ENCODE measurements at regions not wholly inside any gene's neighbourhood (a gene's known extent, or its start where the extent isn't known, plus 50 kb on each side); places are given as distances from the start of the nearest gene placed in this dataset.
"Not testable (repeated sequence)": the region's sequence is repeated elsewhere in the genome, so short reads cannot be mapped to it uniquely, and the experiment has no call there.

DNA sequence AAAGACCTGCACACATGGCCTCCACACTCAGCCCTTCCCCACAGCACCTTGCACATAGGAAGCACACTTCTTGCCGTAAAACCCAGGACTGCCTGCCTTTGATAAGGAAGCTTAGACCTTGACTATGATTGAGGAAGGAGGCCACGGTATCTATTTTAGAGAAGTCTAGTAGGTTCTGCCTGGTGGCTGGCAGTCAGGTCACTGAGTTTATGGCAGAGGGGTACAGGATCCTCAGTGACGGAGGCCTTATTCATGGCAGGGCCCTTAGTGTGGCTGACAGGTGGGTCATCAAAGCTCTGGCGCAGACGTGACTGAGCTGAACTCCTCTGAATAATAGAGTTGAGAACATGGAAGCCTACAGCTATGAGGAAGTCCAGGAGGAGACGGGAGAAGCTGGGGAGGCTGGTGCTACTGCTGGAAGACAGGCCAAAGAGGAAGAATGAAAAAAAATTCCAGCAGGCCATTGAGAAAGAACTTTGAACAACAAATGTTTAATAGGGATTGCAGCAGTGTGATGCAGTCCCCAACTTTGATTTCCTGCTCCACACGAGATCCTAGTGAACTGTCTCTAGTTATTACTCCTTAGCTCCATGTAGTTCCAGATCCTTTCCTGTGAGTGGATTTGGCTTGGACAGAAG, 142.8 kb downstream of the BCL2L11 start:
- not testable (repeated sequence) for H3K4me1 ChIP-seq (ENCODE audit: insufficient read depth, low read length); H3K36me3 ChIP-seq (ENCODE audit: insufficient read depth, low read length); H3K9ac ChIP-seq (ENCODE audit: low read depth, low read length); H3K9me3 ChIP-seq (ENCODE audit: control insufficient read depth, insufficient read depth, low read length)

DNA sequence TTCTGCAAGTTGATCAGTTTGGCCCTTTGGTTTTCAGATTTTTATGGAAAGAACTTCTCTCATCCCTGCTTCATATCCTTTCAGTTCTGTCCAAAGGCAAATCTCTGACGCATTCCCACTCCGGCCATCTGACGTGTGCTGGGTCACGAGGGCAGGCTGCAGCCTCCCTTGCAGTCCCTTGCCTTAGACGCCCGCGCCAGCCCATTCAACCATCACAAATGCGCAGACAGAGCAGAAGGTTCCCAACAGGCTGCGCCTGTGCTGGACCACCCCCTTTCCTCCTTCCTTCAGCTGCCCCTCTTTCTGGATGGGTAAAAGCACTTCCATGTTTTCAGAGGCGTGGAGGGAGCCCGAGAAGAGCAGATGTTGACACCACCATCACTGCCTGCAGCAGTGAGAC, 144.2 kb downstream of the BCL2L11 start:
- H3K36me3 ChIP-seq (ENCODE audit: insufficient read depth, low read length); H3K4me1 ChIP-seq (ENCODE audit: insufficient read depth, low read length); H3K9me3 ChIP-seq (ENCODE audit: control insufficient read depth, insufficient read depth, low read length); H3K9ac ChIP-seq (ENCODE audit: low read depth, low read length): not testable (repeated sequence)

DNA sequence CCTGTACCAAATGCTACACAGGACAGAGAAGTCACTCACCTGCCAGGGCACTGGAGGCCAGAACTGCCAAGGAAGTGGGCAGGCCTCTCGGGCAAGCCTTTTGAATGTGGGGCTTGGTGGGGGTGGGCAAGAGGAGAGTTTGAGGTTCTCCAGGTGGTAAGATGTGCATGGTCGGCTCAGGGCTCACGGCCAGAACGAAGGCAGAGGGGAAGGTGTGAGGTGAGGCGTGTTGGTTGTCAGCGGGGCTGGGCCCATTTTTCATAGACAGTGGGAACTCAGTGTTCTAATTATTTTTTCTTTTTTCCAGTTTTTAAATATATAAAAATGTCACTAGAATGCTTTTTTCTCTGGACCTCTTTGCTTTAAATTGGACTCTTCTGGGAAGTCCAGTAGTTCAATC, 145.8 kb downstream of the BCL2L11 start:
- not testable (repeated sequence) for H3K36me3 ChIP-seq (ENCODE audit: insufficient read depth, low read length); H3K4me1 ChIP-seq (ENCODE audit: insufficient read depth, low read length); H3K9ac ChIP-seq (ENCODE audit: low read depth, low read length); H3K9me3 ChIP-seq (ENCODE audit: control insufficient read depth, insufficient read depth, low read length)

DNA sequence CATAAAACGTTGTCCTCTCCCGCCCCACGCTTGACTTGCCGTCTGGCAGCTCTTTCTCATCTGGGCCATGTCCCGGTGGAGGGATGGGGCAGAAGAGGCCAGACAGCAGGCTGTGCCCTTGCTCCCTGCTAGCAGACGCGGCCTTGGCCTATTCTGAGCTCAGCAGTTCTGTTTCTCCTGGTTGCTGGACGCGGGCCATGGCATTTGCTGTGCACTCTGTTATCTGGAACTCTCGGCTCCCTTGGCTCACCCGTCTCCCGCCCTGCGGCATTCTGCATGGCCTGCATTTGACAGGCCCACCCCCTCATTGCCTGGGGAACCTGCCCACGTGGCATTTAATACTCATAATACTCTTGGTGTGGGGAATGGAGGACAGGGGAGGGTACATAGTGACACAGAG, 146.3 kb downstream of the BCL2L11 start:
- H3K36me3 ChIP-seq (ENCODE audit: insufficient read depth, low read length); H3K9ac ChIP-seq (ENCODE audit: low read depth, low read length); H3K9me3 ChIP-seq (ENCODE audit: control insufficient read depth, insufficient read depth, low read length); H3K4me1 ChIP-seq (ENCODE audit: insufficient read depth, low read length): not testable (repeated sequence)

DNA sequence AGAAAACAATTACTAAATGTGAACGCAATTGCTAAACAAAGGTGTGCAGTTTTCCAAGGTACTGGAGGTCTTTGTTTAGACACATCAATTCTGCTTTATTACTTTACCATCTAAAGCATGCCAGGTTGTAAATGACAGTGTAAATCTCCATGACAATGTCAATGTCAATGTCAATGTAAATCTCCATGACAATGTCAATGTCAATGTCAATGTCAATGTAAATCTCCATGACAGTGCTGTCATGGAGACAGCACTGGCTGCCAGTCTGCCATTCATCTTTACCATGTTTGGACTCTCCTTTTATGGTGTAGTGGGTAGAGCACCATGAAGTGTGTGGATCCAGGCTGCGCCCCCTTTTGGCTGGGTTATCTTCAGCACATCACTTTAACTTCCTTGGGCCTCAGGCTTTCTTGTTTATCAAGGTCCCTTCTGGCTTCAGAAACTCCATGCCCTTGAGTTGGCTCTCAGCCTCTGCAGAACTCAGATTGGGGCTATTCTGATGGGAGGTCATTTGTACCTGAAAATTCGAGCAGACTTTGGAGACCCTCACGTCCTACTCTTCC, 149.1 kb downstream of the BCL2L11 start:
- H3K9ac ChIP-seq (ENCODE audit: low read depth, low read length); H3K4me1 ChIP-seq (ENCODE audit: insufficient read depth, low read length); H3K9me3 ChIP-seq (ENCODE audit: control insufficient read depth, insufficient read depth, low read length); H3K36me3 ChIP-seq (ENCODE audit: insufficient read depth, low read length): not testable (repeated sequence)

DNA sequence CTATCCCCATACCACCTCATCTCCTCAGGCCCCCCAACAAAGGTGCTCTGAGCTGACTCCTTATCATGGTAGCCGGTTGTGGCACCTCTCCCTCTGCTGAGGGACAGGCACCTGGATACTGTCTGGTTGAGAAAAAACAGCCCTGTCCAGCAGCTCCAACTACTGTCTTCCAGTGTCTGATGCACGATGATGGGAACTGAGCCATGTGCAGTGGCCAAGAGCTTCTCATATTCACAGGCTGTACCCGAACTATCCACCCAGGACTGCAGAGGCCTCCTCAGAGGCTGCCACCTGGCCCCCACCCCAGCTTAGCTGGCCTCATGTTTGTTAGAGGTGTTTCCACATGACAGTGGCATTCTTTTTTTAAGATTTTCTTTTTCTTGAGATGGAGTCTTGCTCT, 149.9 kb downstream of the BCL2L11 start:
- not testable (repeated sequence) for H3K9me3 ChIP-seq (ENCODE audit: control insufficient read depth, insufficient read depth, low read length); H3K4me1 ChIP-seq (ENCODE audit: insufficient read depth, low read length); H3K9ac ChIP-seq (ENCODE audit: low read depth, low read length); H3K36me3 ChIP-seq (ENCODE audit: insufficient read depth, low read length)

DNA sequence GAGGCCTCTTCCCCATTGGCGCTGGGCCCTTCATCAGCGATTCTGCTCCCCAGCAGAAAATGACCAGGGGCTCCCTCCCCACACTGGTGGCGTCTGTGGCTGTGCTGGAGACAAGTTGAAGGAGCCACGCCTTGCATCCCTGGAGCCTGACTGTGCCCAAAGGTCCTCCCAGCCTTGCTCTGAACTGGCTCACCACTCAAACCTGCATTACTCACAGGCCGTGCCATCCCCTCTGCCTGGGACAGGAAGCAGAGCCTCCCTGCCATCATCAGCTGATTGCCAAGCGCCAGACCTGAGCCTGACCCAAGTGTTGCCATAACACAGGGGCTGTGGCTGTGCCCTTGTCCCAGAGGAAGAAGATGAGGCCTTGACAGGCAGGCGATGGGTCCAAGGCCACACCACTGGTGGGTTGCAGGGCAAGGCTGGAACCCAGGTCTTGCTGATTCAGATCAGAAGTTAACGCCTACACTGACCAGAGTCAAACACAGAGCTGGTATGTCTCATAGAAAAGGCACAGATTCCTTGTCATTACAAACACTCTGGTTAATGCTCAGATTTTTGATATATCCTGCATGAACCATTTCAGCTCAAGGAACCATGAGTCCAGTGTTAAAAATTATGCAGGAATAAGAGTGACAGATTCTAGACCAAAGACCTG, 151.1 kb downstream of the BCL2L11 start:
- not testable (repeated sequence) for H3K36me3 ChIP-seq (ENCODE audit: insufficient read depth, low read length); H3K4me1 ChIP-seq (ENCODE audit: insufficient read depth, low read length); H3K9me3 ChIP-seq (ENCODE audit: control insufficient read depth, insufficient read depth, low read length); H3K9ac ChIP-seq (ENCODE audit: low read depth, low read length)

DNA sequence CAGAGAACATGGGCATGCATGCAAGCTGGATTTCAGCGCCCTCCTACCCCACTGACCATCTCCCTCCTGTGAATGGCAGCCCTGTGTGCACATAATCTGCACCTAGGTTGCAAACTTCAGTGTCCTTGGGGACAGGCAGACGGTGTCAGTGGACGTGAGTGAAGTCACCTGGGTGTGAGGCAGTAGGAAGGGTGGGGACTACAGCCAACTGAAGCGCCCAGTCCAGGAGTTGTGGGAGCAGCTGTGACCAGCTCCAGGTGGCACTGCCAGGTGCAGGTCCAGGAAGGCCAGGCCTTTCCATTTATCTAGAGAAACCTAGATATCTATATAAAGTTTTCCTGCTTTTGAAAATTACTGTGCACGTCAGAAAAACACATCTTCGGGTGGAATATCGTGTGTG, 152.3 kb downstream of the BCL2L11 start:
- H3K36me3 ChIP-seq (ENCODE audit: insufficient read depth, low read length); H3K9ac ChIP-seq (ENCODE audit: low read depth, low read length); H3K4me1 ChIP-seq (ENCODE audit: insufficient read depth, low read length); H3K9me3 ChIP-seq (ENCODE audit: control insufficient read depth, insufficient read depth, low read length): not testable (repeated sequence)

DNA sequence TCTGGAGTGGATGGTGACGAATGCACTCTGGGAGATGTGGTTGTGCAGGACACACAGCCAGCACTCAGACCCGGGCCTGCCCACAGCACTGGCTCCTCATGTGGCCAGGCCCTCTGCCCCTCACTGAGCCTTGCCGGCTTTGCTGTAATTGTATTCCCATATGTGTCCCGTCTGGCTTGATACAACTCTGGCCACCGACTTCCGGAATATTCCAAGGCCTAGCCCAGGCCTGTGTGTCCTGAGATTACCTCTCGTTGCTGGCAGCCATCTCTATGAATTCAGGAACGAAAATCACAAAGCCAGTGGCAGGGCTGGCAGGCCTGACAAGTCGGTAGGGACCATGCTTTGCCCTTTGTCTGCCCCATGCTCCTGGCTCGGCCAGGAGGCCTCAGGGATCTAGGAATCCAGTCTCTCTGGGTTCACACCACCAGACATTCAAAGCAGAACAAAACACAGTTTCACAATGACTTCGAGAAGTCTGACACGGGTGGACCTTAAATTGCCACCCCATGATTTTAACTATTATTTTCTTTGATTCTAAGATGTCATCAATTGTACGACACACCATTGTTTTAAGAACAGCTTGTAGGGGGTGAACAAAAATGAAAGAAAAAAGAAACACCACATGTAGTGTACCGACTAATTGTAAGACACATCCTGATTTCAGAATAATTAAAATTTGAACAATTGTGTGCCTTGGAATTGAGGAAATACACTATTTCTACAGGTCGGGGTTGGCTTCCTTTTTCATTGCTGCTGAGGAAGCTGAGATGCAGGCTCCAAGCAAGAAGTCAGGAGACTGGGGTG, 154.5 kb downstream of the BCL2L11 start:
- H3K4me1 ChIP-seq (ENCODE audit: insufficient read depth, low read length); H3K36me3 ChIP-seq (ENCODE audit: insufficient read depth, low read length): not testable (repeated sequence)

DNA sequence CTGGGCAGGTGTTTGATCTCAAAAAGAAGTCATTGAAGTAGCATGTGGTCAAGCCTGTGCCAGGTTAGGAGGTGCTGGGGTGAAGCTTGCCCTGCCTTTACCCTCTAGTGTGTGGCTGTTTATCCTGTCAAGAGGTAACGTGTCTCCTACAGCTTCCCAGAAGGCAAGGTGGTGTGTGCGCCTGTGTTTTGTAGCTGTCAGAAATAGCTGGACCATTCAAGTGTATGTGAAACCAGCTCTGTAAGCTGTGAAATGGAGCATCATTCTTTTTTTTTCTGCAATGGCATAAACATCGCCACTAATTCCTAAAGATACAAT, 155.1 kb downstream of the BCL2L11 start:
- not testable (repeated sequence) for H3K9ac ChIP-seq (ENCODE audit: low read depth, low read length); H3K9me3 ChIP-seq (ENCODE audit: control insufficient read depth, insufficient read depth, low read length); H3K4me1 ChIP-seq (ENCODE audit: insufficient read depth, low read length); H3K36me3 ChIP-seq (ENCODE audit: insufficient read depth, low read length)

More for the DNA sequence above, 154.5 kb downstream of the BCL2L11 start:
- H3K9ac ChIP-seq (ENCODE audit: low read depth, low read length); H3K9me3 ChIP-seq (ENCODE audit: control insufficient read depth, insufficient read depth, low read length): not testable (repeated sequence)

DNA sequence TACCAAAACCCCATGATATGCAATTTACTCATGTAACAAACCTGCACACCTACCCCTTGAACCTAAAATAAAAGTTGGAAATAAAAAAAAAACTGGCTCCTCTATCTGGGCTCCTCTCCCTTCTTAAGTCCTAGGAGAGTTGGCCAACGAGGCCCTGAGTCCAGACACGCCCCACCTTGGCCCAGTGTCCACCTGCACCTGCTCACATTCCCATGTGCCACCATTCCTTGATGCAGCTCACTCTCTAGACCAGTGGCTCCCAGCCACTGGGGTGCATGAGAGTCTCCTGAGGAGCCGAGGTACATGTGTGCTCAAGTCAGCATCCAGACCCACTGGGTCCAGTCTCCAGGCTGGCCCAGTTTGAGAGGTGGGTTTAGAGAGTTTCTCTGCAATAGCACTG, 157.4 kb downstream of the BCL2L11 start:
- H3K9me3 ChIP-seq (ENCODE audit: control insufficient read depth, insufficient read depth, low read length); H3K36me3 ChIP-seq (ENCODE audit: insufficient read depth, low read length); H3K4me1 ChIP-seq (ENCODE audit: insufficient read depth, low read length); H3K9ac ChIP-seq (ENCODE audit: low read depth, low read length): not testable (repeated sequence)

DNA sequence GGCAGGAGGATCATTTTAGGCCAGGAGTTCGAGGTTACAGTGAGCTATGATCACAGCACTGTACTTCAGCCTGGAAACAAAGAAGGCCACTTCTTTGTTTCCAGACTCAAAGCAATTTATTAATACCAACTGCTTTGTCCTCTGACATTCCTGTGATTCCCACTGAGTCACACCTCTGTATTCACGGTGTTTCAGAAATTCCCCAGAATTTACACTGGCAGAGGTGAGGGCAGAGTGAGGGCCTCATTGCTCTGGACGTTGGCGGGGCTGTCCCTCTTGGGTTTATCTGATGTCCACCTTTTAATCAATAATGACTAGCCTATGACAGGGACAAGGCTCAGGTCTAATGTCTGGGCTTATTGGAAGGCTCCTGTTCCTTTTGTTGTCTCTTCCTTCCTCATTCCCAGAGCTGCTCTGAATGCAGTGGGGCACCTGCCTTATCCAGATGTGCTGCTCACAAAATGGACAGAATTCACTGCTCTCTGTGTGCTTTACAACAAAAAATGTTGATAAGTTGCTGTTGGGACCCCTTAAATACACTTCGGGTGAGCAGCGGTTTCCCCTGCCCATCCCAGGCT, 160.1 kb downstream of the BCL2L11 start:
- H3K4me1 ChIP-seq (ENCODE audit: insufficient read depth, low read length); H3K9ac ChIP-seq (ENCODE audit: low read depth, low read length); H3K9me3 ChIP-seq (ENCODE audit: control insufficient read depth, insufficient read depth, low read length); H3K36me3 ChIP-seq (ENCODE audit: insufficient read depth, low read length): not testable (repeated sequence)

DNA sequence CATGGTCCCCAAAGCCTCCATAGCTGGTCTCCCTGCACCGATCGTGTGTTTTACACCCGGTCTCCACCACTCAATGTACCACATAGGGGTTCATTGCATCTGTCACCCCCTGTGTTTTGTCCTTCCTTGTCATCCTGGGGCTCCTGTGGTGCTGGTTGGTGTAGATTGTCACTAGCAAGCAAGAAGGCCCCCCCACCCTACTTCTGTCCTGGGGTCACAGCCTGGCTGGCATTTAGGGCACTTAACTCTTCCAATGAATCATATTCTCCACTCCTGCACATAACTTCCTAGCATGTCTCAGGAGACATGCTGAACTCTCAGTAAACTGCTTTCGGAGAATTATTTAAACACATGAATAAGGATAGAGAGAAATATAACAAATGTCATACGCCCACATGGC, 161.4 kb downstream of the BCL2L11 start:
- not testable (repeated sequence) for H3K9ac ChIP-seq (ENCODE audit: low read depth, low read length); H3K9me3 ChIP-seq (ENCODE audit: control insufficient read depth, insufficient read depth, low read length); H3K36me3 ChIP-seq (ENCODE audit: insufficient read depth, low read length); H3K4me1 ChIP-seq (ENCODE audit: insufficient read depth, low read length)

DNA sequence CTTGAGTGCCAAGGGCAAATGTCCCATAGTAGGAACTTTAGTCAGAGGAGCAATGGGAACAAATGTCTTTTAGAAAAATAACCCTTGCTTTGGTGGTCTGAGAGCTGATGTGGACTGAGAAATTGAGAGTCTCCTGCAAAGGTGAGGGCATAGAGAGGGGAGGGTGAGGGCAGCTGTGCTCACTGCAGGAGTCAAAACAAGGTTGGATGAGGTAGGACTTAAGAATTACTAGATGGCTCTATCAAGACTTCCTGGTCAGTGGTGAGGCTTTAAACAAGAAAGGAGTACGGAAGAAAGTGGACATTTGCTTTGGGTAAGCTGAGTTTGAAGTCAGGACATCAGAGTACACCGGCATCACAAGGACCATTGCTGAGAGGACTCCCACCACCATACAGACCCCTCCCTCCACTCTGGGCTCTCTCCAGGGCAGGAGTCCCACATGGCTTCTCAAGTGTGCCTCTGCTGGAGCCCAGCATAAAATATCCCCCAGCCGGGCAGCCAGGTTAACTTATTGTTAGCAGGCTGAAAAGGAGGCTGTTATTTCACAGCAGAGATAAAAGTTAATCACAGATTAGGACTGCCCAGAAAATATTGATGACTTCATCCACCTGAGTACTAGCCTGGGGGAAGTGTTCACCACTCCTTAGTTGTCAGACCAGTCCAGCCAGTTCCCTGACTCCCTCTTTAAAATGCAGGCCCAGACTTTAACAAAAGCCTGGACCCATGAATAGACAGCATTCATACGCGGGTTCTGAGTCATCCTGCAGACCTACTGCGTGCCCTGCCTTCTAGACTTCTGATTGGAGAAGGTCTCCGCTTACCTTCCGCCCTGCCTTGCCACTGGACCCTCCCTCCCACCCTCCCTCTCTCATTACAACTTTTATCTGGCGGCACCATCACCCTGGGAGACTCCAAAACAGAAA, 167.2 kb downstream of the BCL2L11 start:
- H3K9me3 ChIP-seq (ENCODE audit: control insufficient read depth, insufficient read depth, low read length); H3K9ac ChIP-seq (ENCODE audit: low read depth, low read length); H3K36me3 ChIP-seq (ENCODE audit: insufficient read depth, low read length); H3K4me1 ChIP-seq (ENCODE audit: insufficient read depth, low read length): not testable (repeated sequence)

Data from ES-I3 (cell line).